PC-9 (cell line): ENCODE measurements at regions not wholly inside any gene's neighbourhood (a gene's known extent, or its start where the extent isn't known, plus 50 kb on each side); places are given as distances from the start of the nearest gene placed in this dataset.

Source experiments
- EZH2 ChIP-seq: fragments of 200-600 bp; sonication (generic); IDR thresholded peaks from 2 replicates; pipeline ENCODE4 v1.8.0; 2017; ENCODE audit warnings: antibody characterized with exemption, low read depth
- TF ChIP-seq, protein P1 (sequence below): fragments of 200-600 bp; sonication (generic); conservative IDR thresholded peaks from 2 replicates; pipeline ENCODE4 v1.6.1; 2017; ENCODE audit warnings: mixed run types, antibody characterized with exemption, mild to moderate bottlenecking, moderate library complexity

DNA sequence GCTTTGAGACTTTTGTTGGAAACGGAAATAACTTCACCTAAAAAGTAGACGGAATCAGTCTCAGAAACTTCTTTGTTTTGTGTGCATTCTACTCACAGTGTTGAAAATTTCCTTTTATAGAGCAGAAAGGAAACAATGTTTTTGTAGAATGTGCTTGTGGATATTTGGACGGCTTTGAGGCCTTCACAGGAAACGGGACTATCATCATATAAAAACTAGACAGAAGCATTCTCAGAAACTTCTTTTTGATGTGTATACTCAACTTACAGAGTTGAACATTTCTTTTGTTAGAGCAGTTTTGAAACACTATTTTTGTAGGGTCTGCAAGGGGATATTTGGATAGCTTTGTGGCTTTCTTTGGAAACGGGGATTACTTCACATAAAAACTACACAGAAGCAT lies 627.5 kb upstream of the ZNF337 start:
- TF ChIP-seq, protein P1, sequence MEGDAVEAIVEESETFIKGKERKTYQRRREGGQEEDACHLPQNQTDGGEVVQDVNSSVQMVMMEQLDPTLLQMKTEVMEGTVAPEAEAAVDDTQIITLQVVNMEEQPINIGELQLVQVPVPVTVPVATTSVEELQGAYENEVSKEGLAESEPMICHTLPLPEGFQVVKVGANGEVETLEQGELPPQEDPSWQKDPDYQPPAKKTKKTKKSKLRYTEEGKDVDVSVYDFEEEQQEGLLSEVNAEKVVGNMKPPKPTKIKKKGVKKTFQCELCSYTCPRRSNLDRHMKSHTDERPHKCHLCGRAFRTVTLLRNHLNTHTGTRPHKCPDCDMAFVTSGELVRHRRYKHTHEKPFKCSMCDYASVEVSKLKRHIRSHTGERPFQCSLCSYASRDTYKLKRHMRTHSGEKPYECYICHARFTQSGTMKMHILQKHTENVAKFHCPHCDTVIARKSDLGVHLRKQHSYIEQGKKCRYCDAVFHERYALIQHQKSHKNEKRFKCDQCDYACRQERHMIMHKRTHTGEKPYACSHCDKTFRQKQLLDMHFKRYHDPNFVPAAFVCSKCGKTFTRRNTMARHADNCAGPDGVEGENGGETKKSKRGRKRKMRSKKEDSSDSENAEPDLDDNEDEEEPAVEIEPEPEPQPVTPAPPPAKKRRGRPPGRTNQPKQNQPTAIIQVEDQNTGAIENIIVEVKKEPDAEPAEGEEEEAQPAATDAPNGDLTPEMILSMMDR: no peak
- no peak for TF ChIP-seq EZH2
